K562 (cell line): ENCODE measurements at regions not wholly inside any gene's neighbourhood (a gene's known extent, or its start where the extent isn't known, plus 50 kb on each side); places are given as distances from the start of the nearest gene placed in this dataset.

Experiments used
- ATAC-seq: fragments of 200-7000 bp; cut with Tn5 transposase; 3 replicates; pipeline ENCODE4 v1.9.1; 2020; ENCODE audit warnings: moderate library complexity
- BruUV-seq: library from RNA; stranded (reverse); fragments of 400-500 nt; replicated peaks from 2 replicates; lab custom pipeline; 2021; lab: Mats Ljungman, UMichigan
- CTCF ChIA-PET: fragments of 300-600 bp; formaldehyde crosslinking; extraction: SDS; loops from one replicate; lab custom pipeline; 2021; ENCODE audit warnings: low intra/inter-chr PET ratio; lab: Yijun Ruan, JAX
- POLR2A ChIA-PET: fragments of 300-600, 350-650 bp; sonication (Branson Sonifier 250); formaldehyde crosslinking; extraction: SDS; loops from one replicate; lab custom pipeline; 2021; ENCODE audit warnings: antibody characterized with exemption, inconsistent platforms; lab: Yijun Ruan, JAX
- DNase-seq, 4 experiments: peaks; one replicate each; pipeline versions ENCODE4 v3.0.0 to v3.0.0-alpha.2; 2011 to 2018; ENCODE audit warnings: low spot score in 3 of 4, mixed read lengths in 3 of 4; ENCODE audit errors: extremely low read depth in 1 of 4
- FAIRE-seq: peaks from 2 replicates; lab custom pipeline; 2011; peaks lifted over from hg19 to GRCh38; lab: Jason Lieb, UNC
- H2AFZ ChIP-seq: 2 replicates; pipeline ENCODE4 v1.6.0; 2011; ENCODE audit warnings: low read depth, low read length, control low read depth, inconsistent platforms
- H3K27ac ChIP-seq: fragments of 200-600 bp; 3 replicates; pipeline ENCODE4 v1.8.0; 2011; ENCODE audit warnings: low read depth, mild to moderate bottlenecking, control low read depth, inconsistent platforms, low read length, moderate library complexity, mixed read lengths; ENCODE audit errors: extremely low read depth
- H3K27me3 ChIP-seq, 2 experiments: fragments of 300-600 bp in 1 of 2; 2 replicates in 1 of 2; 3 replicates in 1 of 2; pipeline versions ENCODE4 v1.6.0 to v1.8.0; 2011; ENCODE audit warnings: inconsistent platforms in 2 of 2, low read length in 2 of 2, mild to moderate bottlenecking in 1 of 2, mixed read lengths in 1 of 2, moderate library complexity in 1 of 2; ENCODE audit not compliant: control insufficient read depth in 2 of 2, insufficient read depth in 2 of 2
- H3K36me3 ChIP-seq: fragments of 300-600 bp; 3 replicates; pipeline ENCODE4 v1.8.0; 2011; ENCODE audit warnings: mild to moderate bottlenecking, low read length, inconsistent platforms; ENCODE audit not compliant: control insufficient read depth, insufficient read depth
- H3K4me1 ChIP-seq, 2 experiments: fragments of 200-600 bp in 1 of 2; replicated peaks in 1 of 2; 2 replicates in 1 of 2; 3 replicates in 1 of 2; pipeline versions ENCODE4 v1.5.1 to v1.8.0; 2011; ENCODE audit warnings: inconsistent platforms in 2 of 2, low read length in 2 of 2, mild to moderate bottlenecking in 1 of 2, mixed read lengths in 1 of 2, moderate library complexity in 1 of 2; ENCODE audit not compliant: control insufficient read depth in 2 of 2, insufficient read depth in 2 of 2
- H3K4me2 ChIP-seq: 2 replicates; pipeline ENCODE4 v1.6.1; 2011; ENCODE audit warnings: low read length, control low read depth, inconsistent platforms, mixed read lengths; ENCODE audit not compliant: insufficient read depth
- H3K4me3 ChIP-seq: fragments of 200-600 bp; sonication (generic), shearing (Covaris generic); 2 replicates; pipeline ENCODE4 v1.5.1; 2016; ENCODE audit warnings: control low read depth, inconsistent platforms
- H3K79me2 ChIP-seq: fragments of 200-600 bp; 3 replicates; pipeline ENCODE4 v1.8.0; 2011; ENCODE audit warnings: low read length, inconsistent platforms; ENCODE audit not compliant: control insufficient read depth, insufficient read depth
- H3K9ac ChIP-seq, 2 experiments: 2 replicates each; pipeline versions ENCODE4 v1.6.0 to v1.6.1; 2011; ENCODE audit warnings: low read depth in 2 of 2, low read length in 2 of 2, control low read depth in 1 of 2, inconsistent platforms in 1 of 2, mild to moderate bottlenecking in 1 of 2, mixed read lengths in 1 of 2; ENCODE audit not compliant: insufficient read depth in 1 of 2
- H3K9me1 ChIP-seq: one replicate; pipeline ENCODE4 v1.6.0; 2011; ENCODE audit warnings: inconsistent platforms, mild to moderate bottlenecking, low read length, moderate library complexity; ENCODE audit not compliant: control insufficient read depth, insufficient read depth
- H3K9me3 ChIP-seq: replicated peaks from 2 replicates; pipeline ENCODE4 v1.5.1; 2011; ENCODE audit warnings: low read depth, low read length, inconsistent platforms; ENCODE audit not compliant: control insufficient read depth, insufficient read depth
- H4K20me1 ChIP-seq: replicated peaks from 2 replicates; pipeline ENCODE4 v1.6.1; 2011; ENCODE audit warnings: low read length, inconsistent platforms, mixed read lengths; ENCODE audit not compliant: control insufficient read depth, insufficient read depth
- CTBP1 ChIP-seq: fragments of 450-650 bp; IDR thresholded peaks from 2 replicates; pipeline ENCODE4 v1.6.1; 2016; ENCODE audit warnings: borderline replicate concordance
- FOXP1 ChIP-seq: sonication (generic); formaldehyde crosslinking; IDR thresholded peaks from 2 replicates; pipeline ENCODE4 v1.8.0; 2022; ENCODE audit warnings: mild to moderate bottlenecking, missing genetic modification reagents
- HLTF ChIP-seq: fragments of 450-650 bp; IDR thresholded peaks from 2 replicates; pipeline ENCODE4 v1.6.1; 2016
- HMG20A ChIP-seq: fragments of 450-650 bp; formaldehyde crosslinking; conservative IDR thresholded peaks from 2 replicates; pipeline ENCODE4 v1.4.0; 2020; ENCODE audit warnings: mild to moderate bottlenecking, mixed read lengths
- MTF1 ChIP-seq: fragments of 250-450 bp; sonication (Bioruptor Pico); IDR thresholded peaks from 2 replicates; pipeline ENCODE4 v1.9.0; 2021; ENCODE audit warnings: moderate library complexity, mild to moderate bottlenecking, inconsistent platforms, borderline replicate concordance
- NR2C2 ChIP-seq, 2 experiments: fragments of 200-800 bp in 1 of 2; sonication (Bioruptor generic) in 1 of 2; sonication (generic) in 1 of 2; formaldehyde crosslinking in 1 of 2; IDR thresholded peaks; 2 replicates each; pipeline versions ENCODE4 v1.6.1 to v1.8.0; 2016 to 2022; ENCODE audit warnings: mild to moderate bottlenecking in 1 of 2, missing compliant biosample characterization in 1 of 2, missing genetic modification characterization in 1 of 2, missing genetic modification reagents in 1 of 2
- POLR2A ChIP-seq: fragments of 450-650 bp; conservative IDR thresholded peaks from 2 replicates; pipeline ENCODE4 v1.6.1; 2016
- PREB ChIP-seq: sonication (generic); formaldehyde crosslinking; IDR thresholded peaks from 2 replicates; pipeline ENCODE4 v1.8.1; 2023; ENCODE audit warnings: mild to moderate bottlenecking, missing genetic modification reagents
- RBM17 ChIP-seq: fragments of 200-400 bp; formaldehyde crosslinking; IDR thresholded peaks from 2 replicates; pipeline ENCODE4 v1.6.1; 2017; ENCODE audit warnings: low read depth, mild to moderate bottlenecking, low read length, borderline replicate concordance
- RBM34 ChIP-seq: fragments of 200-400 bp; formaldehyde crosslinking; IDR thresholded peaks from 2 replicates; pipeline ENCODE4 v1.6.1; 2018; ENCODE audit warnings: low read length, borderline replicate concordance; ENCODE audit not compliant: insufficient read depth
- SUPT5H ChIP-seq: fragments of 450-650 bp; IDR thresholded peaks from 2 replicates; pipeline ENCODE4 v1.6.1; 2016
- U2AF2 ChIP-seq: fragments of 200-400 bp; formaldehyde crosslinking; optimal IDR thresholded peaks from 2 replicates; pipeline ENCODE3; 2017; ENCODE audit warnings: low read depth, mild to moderate bottlenecking, low read length
- ZFPM2 ChIP-seq: fragments of 250-450 bp; sonication (Bioruptor Pico); IDR thresholded peaks from 2 replicates; pipeline ENCODE4 v1.5.1; 2022; ENCODE audit warnings: mild to moderate bottlenecking
- ZNF175 ChIP-seq: fragments of 200-800 bp; sonication (Bioruptor generic); IDR thresholded peaks from 2 replicates; pipeline ENCODE4 v1.6.1; 2016; ENCODE audit warnings: low read depth, mild to moderate bottlenecking, missing genetic modification characterization, missing compliant biosample characterization
- ZNF263 ChIP-seq: sonication (generic); formaldehyde crosslinking; IDR thresholded peaks from 2 replicates; pipeline ENCODE4 v1.8.0; 2022; ENCODE audit warnings: mild to moderate bottlenecking, missing genetic modification reagents, borderline replicate concordance
- ZNF41 ChIP-seq: fragments of 250-450 bp; sonication (Bioruptor Pico); conservative IDR thresholded peaks from 2 replicates; pipeline ENCODE4 v1.4.0; 2020; ENCODE audit warnings: mild to moderate bottlenecking
- WGBS: fragments of 100-300 bp; shearing (Covaris generic); methylation state at CpG from one replicate; pipeline ENCODE4 v1.1.6; 2016; ENCODE audit warnings: low coverage, mixed read lengths; ENCODE audit not compliant: insufficient coverage; ENCODE audit errors: missing lambda C conversion rate; 5-methylcytosine and 5-hydroxymethylcytosine counted together
- in situ Hi-C: fragments of 300-500 bp; cut with MboI; formaldehyde crosslinking; loops from 4 replicates; pipeline ENCODE4 v1.15.0; 2018; ENCODE audit warnings: inconsistent platforms, mixed read lengths
- intact Hi-C: fragments of 100-400 bp; cut with micrococcal nuclease; formaldehyde crosslinking; loops from 2 replicates; pipeline ENCODE4 v1.14.2; 2022
- TF ChIP-seq, protein P1 (sequence below): sonication (generic); formaldehyde crosslinking; IDR thresholded peaks from 2 replicates; pipeline ENCODE4 v1.4.0; 2020; ENCODE audit warnings: mild to moderate bottlenecking, missing genetic modification reagents
- TF ChIP-seq, protein P2 (sequence below): fragments of 250-450 bp; sonication (Bioruptor Pico); IDR thresholded peaks from 2 replicates; pipeline ENCODE4 v1.8.0; 2022; ENCODE audit warnings: inconsistent platforms, mild to moderate bottlenecking, moderate library complexity, borderline replicate concordance

- Histone ChIP-seq H3K27ac (no peak overlapping the region), H3K9me3 (no peaks in the 10 kb centered on the region), H3K4me2 (no peak overlapping the region), H3K9ac (no peak overlapping the region), H2AFZ (no peak overlapping the region), H3K9me1 (no peaks in the 10 kb centered on the region), H3K79me2 (no peaks in the 10 kb centered on the region), H3K27me3 (peaks cover 6 to 18% of the 10 kb centered on the region in 2 experiments; a peak in 4 of 5 replicates), H3K4me3 (no peak overlapping the region), H4K20me1 (no peaks in the 10 kb centered on the region), H3K36me3 (no peaks in the 10 kb centered on the region), H3K4me1 (no peaks in the 10 kb centered on the region; a peak in 1 of 5 replicates)
- WGBS: 5% methylated on average over 4 of the region's 4 CpGs
- intact Hi-C loops (no loop called here), in situ Hi-C loops (no loop called here)
- FAIRE-seq: no peak
- CTCF ChIA-PET: no interaction called here
- TF ChIP-seq ZNF263 (CRISPR knock-in tag): no peak
- TF ChIP-seq RBM17: no peak
- no peak for TF ChIP-seq ZNF41
- no peak for TF ChIP-seq POLR2A
- TF ChIP-seq NR2C2 (CRISPR knock-in tag; IDR thresholded peaks at IDR 0.05): no peak
- TF ChIP-seq NR2C2 (tag; IDR thresholded peaks at IDR 0.05): no peak
- TF ChIP-seq, protein P1, sequence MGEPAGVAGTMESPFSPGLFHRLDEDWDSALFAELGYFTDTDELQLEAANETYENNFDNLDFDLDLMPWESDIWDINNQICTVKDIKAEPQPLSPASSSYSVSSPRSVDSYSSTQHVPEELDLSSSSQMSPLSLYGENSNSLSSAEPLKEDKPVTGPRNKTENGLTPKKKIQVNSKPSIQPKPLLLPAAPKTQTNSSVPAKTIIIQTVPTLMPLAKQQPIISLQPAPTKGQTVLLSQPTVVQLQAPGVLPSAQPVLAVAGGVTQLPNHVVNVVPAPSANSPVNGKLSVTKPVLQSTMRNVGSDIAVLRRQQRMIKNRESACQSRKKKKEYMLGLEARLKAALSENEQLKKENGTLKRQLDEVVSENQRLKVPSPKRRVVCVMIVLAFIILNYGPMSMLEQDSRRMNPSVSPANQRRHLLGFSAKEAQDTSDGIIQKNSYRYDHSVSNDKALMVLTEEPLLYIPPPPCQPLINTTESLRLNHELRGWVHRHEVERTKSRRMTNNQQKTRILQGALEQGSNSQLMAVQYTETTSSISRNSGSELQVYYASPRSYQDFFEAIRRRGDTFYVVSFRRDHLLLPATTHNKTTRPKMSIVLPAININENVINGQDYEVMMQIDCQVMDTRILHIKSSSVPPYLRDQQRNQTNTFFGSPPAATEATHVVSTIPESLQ (CRISPR knock-in tag): no peak
- TF ChIP-seq HMG20A (CRISPR knock-in tag): no peak
- no peak for TF ChIP-seq SUPT5H
- TF ChIP-seq MTF1 (CRISPR knock-in tag): no peak
- no peak for TF ChIP-seq FOXP1 (CRISPR knock-in tag)
- no peak for TF ChIP-seq PREB (CRISPR knock-in tag)
- TF ChIP-seq, protein P2, sequence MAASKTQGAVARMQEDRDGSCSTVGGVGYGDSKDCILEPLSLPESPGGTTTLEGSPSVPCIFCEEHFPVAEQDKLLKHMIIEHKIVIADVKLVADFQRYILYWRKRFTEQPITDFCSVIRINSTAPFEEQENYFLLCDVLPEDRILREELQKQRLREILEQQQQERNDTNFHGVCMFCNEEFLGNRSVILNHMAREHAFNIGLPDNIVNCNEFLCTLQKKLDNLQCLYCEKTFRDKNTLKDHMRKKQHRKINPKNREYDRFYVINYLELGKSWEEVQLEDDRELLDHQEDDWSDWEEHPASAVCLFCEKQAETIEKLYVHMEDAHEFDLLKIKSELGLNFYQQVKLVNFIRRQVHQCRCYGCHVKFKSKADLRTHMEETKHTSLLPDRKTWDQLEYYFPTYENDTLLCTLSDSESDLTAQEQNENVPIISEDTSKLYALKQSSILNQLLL: no peak
- no peak for TF ChIP-seq HLTF
- no peak for TF ChIP-seq ZNF175 (CRISPR knock-in tag)
- no peak for TF ChIP-seq RBM34
- TF ChIP-seq U2AF2: no peak
- no peak for TF ChIP-seq ZFPM2 (CRISPR knock-in tag)
- TF ChIP-seq CTBP1: no peak
- no peak for DNase-seq
- no peak for ATAC-seq
- POLR2A ChIA-PET: no interaction called here
- no TSS peak for BruUV-seq
These were observed 75.6 kb upstream of the HNF1B start for GRCh38 chr17:37820313-37820994.
